ENCODE measurements at regions not wholly inside any gene's neighbourhood (a gene's known extent, or its start where the extent isn't known, plus 50 kb on each side); places are given as distances from the start of the nearest gene placed in this dataset.

DNA sequence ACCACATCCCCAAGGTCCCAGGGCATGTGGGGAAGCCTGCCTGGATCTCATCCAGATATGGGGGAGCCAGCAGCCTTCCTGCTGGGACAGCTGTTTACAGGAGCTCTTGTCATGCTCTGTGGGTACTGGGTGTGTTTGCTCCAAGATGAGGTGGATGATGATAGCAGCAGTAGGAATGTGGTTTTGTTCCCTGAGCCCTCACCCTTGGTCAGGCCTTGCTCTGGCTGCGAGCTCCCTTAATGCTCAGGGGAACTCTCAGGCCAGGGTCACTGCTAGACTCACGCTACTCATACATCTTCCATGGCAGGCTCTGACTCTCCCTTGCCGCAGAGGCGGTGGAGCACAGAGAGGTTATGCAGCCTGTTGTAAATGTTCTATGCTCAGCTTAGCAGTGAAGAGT is 990.3 kb downstream of the AACS start:
- Histone ChIP-seq H3K27ac (ENCODE audit: insufficient read depth, low read depth, low read length) (no peak overlapping the region), H4K20me1 (replicated peaks; ENCODE audit: control insufficient read depth, extremely low read depth, insufficient read depth, low read length) (no peaks in the 10 kb centered on the region), H3K9ac (replicated peaks; ENCODE audit: extremely low read depth, insufficient read depth, low read length) (no peak overlapping the region), H3K4me1 (ENCODE audit: control insufficient read depth, extremely low read depth, insufficient read depth, low read length) (no peaks in the 10 kb centered on the region), H3K4me2 (ENCODE audit: insufficient read depth, low read length) (no peak overlapping the region), H3K27me3 (ENCODE audit: control insufficient read depth in 2 of 2, insufficient read depth in 2 of 2, low read length in 2 of 2) (no peaks in the 10 kb centered on the region), H2AFZ (ENCODE audit: low read depth, low read length) (no peak overlapping the region), H3K36me3 (ENCODE audit: control insufficient read depth in 2 of 2, extremely low read depth in 1 of 2, insufficient read depth in 2 of 2, low read length in 2 of 2) (no peaks in the 10 kb centered on the region), H3K9me3 (replicated peaks; ENCODE audit: control insufficient read depth, insufficient read depth, low read length) (peaks cover 7% of the 10 kb centered on the region), H3K4me3 (replicated peaks in 1 of 3; ENCODE audit: insufficient read depth in 1 of 3, low read depth in 1 of 3, low read length in 3 of 3) (no peak overlapping the region), H3K79me2 (ENCODE audit: control insufficient read depth, insufficient read depth, low read length) (no peaks in the 10 kb centered on the region), H3K9me1 (replicated peaks; ENCODE audit: control insufficient read depth, extremely low read depth, insufficient read depth, low read length) (no peaks in the 10 kb centered on the region)
- CTCF ChIA-PET, result no interaction called here
- POLR2A ChIA-PET, result no interaction called here
- no peak for DNase-seq (ENCODE audit: low read depth, low spot score)
- intact Hi-C loops (cut with micrococcal nuclease) (no loop called here), dilution Hi-C loops (cut with MboI; ENCODE audit: extremely low pct_ligation_motif_present, low sequenced_read_pairs) (no loop called here)
- TF ChIP-seq EZH2 (IDR thresholded peaks at IDR 0.05; ENCODE audit: borderline replicate concordance, low read depth, low read length, severe bottlenecking) (no peak), FOS (IDR thresholded peaks at IDR 0.05; ENCODE audit: borderline replicate concordance, insufficient read depth, low read length) (no peak), MYC (IDR thresholded peaks at IDR 0.05; ENCODE audit: low read depth, low read length) (no peak), POLR2A (IDR thresholded peaks at IDR 0.05; ENCODE audit: low read depth, low read length) (no peak)
- TF ChIP-seq, protein P1, sequence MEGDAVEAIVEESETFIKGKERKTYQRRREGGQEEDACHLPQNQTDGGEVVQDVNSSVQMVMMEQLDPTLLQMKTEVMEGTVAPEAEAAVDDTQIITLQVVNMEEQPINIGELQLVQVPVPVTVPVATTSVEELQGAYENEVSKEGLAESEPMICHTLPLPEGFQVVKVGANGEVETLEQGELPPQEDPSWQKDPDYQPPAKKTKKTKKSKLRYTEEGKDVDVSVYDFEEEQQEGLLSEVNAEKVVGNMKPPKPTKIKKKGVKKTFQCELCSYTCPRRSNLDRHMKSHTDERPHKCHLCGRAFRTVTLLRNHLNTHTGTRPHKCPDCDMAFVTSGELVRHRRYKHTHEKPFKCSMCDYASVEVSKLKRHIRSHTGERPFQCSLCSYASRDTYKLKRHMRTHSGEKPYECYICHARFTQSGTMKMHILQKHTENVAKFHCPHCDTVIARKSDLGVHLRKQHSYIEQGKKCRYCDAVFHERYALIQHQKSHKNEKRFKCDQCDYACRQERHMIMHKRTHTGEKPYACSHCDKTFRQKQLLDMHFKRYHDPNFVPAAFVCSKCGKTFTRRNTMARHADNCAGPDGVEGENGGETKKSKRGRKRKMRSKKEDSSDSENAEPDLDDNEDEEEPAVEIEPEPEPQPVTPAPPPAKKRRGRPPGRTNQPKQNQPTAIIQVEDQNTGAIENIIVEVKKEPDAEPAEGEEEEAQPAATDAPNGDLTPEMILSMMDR (IDR thresholded peaks at IDR 0.05; ENCODE audit: extremely low read depth in 1 of 2, insufficient read depth in 1 of 2, low read depth in 1 of 2, low read length in 2 of 2), result no peak
- BruUV-seq (replicated peaks), result no TSS peak
- FAIRE-seq, result no peak

DNA sequence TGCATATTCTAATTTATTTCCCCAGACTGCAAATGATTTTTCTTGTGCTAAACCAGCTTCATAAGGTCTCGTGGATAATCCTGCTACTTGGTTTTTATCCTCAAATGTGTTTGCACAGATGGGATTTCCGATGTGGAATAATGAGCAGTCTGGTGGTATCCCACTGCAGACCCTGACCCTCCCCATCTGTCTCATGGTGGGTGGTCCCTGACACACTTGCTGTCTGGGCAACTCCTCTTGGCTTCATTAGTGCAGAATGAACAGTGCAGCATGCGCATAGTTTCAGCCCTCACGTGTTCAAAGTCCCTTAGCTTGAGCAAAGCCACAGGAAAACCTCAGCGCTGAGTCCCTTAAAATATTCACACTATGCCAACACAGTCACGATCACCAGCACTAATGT is 996.5 kb downstream of the AACS start:
- H4K20me1 ChIP-seq (replicated peaks; ENCODE audit: control insufficient read depth, extremely low read depth, insufficient read depth, low read length), result no peaks in the 10 kb centered on the region
- no peaks in the 10 kb centered on the region for H3K36me3 ChIP-seq (ENCODE audit: control insufficient read depth in 2 of 2, extremely low read depth in 1 of 2, insufficient read depth in 2 of 2, low read length in 2 of 2)
- no peaks in the 10 kb centered on the region for H3K4me1 ChIP-seq (ENCODE audit: control insufficient read depth, extremely low read depth, insufficient read depth, low read length)
- dilution Hi-C loops (cut with MboI; ENCODE audit: extremely low pct_ligation_motif_present, low sequenced_read_pairs), result no loop called here
- no peaks in the 10 kb centered on the region for H3K9me1 ChIP-seq (replicated peaks; ENCODE audit: control insufficient read depth, extremely low read depth, insufficient read depth, low read length)
- no peak overlapping the region for H3K4me2 ChIP-seq (ENCODE audit: insufficient read depth, low read length)
- BruUV-seq (replicated peaks), result no TSS peak
- no peak overlapping the region for H3K9ac ChIP-seq (replicated peaks; ENCODE audit: extremely low read depth, insufficient read depth, low read length)
- H2AFZ ChIP-seq (ENCODE audit: low read depth, low read length), result no peak overlapping the region
- no peaks in the 10 kb centered on the region for H3K27me3 ChIP-seq (ENCODE audit: control insufficient read depth in 2 of 2, insufficient read depth in 2 of 2, low read length in 2 of 2)
- DNase-seq (ENCODE audit: low read depth, low spot score) (no peak), FAIRE-seq (no peak)
- CTCF ChIA-PET, result no interaction called here
- POLR2A ChIA-PET, result no interaction called here
- no peak overlapping the region for H3K4me3 ChIP-seq (replicated peaks in 1 of 3; ENCODE audit: insufficient read depth in 1 of 3, low read depth in 1 of 3, low read length in 3 of 3)
- H3K27ac ChIP-seq (ENCODE audit: insufficient read depth, low read depth, low read length), result no peak overlapping the region
- TF ChIP-seq MYC (IDR thresholded peaks at IDR 0.05; ENCODE audit: low read depth, low read length), result no peak
- TF ChIP-seq GATA2 (IDR thresholded peaks at IDR 0.05; ENCODE audit: insufficient read depth, insufficient read length, low read depth, low read length), result no peak
- no peak for TF ChIP-seq JUN (IDR thresholded peaks at IDR 0.05; ENCODE audit: borderline replicate concordance, insufficient read depth, insufficient read length, low read depth)
- no peak for TF ChIP-seq EZH2 (IDR thresholded peaks at IDR 0.05; ENCODE audit: borderline replicate concordance, low read depth, low read length, severe bottlenecking)
- no peak for TF ChIP-seq POLR2AphosphoS5 (IDR thresholded peaks at IDR 0.05; ENCODE audit: insufficient read depth, low read depth, low read length)
- TF ChIP-seq POLR2A (IDR thresholded peaks at IDR 0.05; ENCODE audit: low read depth, low read length), result no peak
- TF ChIP-seq, protein P2, sequence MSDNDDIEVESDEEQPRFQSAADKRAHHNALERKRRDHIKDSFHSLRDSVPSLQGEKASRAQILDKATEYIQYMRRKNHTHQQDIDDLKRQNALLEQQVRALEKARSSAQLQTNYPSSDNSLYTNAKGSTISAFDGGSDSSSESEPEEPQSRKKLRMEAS (IDR thresholded peaks at IDR 0.05; ENCODE audit: insufficient read depth, insufficient read length), result no peak
- TF ChIP-seq, protein P1 (IDR thresholded peaks at IDR 0.05; ENCODE audit: extremely low read depth in 1 of 2, insufficient read depth in 1 of 2, low read depth in 1 of 2, low read length in 2 of 2), result no peak
- TF ChIP-seq FOS (IDR thresholded peaks at IDR 0.05; ENCODE audit: borderline replicate concordance, insufficient read depth, low read length), result no peak
- intact Hi-C loops (cut with micrococcal nuclease), result loop anchor here (10.0 kb wide), 1 partner anchor 877 kb away; the partner anchor contains the start of gene TMEM132B
- peaks cover 1% of the 10 kb centered on the region for H3K9me3 ChIP-seq (replicated peaks; ENCODE audit: control insufficient read depth, insufficient read depth, low read length)
- no peaks in the 10 kb centered on the region for H3K79me2 ChIP-seq (ENCODE audit: control insufficient read depth, insufficient read depth, low read length)

Measured in endothelial cell of umbilical vein (primary cell).